Right atrium auricular region (tissue), 2 donors: ENCODE measurements at regions not wholly inside any gene's neighbourhood (a gene's known extent, or its start where the extent isn't known, plus 50 kb on each side); places are given as distances from the start of the nearest gene placed in this dataset.

Experiments used
- DNase-seq: peaks from one replicate; pipeline ENCODE4 v3.0.0-alpha.2; 2019; ENCODE audit warnings: low spot score
- H3K27ac ChIP-seq, 2 donors: fragments of 200-600 bp; sonication (generic); 1 replicate in 1 of 2; 2 replicates in 1 of 2; pipeline ENCODE4 v1.5.1; 2016 to 2019
- H3K27me3 ChIP-seq, 2 donors: fragments of 200-600 bp; sonication (generic); one replicate each; pipeline versions ENCODE4 v1.5.1 to v1.6.0; 2017 to 2019
- H3K36me3 ChIP-seq: fragments of 200-600 bp; sonication (generic); one replicate; pipeline ENCODE4 v1.5.1; 2016
- H3K4me1 ChIP-seq, 2 donors: fragments of 200-600 bp; sonication (generic); one replicate each; pipeline versions ENCODE4 v1.5.1 to v1.6.0; 2017 to 2019
- H3K4me3 ChIP-seq, 2 donors: fragments of 200-600 bp; sonication (generic); 1 replicate in 1 of 2; 2 replicates in 1 of 2; pipeline ENCODE4 v1.5.1; 2017 to 2019; ENCODE audit warnings: mild to moderate bottlenecking in 1 of 2, moderate library complexity in 1 of 2
- H3K9me3 ChIP-seq, 2 donors: fragments of 200-600 bp; sonication (generic); one replicate each; pipeline ENCODE4 v1.5.1; 2019
- CTCF ChIP-seq, 2 donors: fragments of 200-600 bp; sonication (generic); IDR thresholded peaks; one replicate each; pipeline ENCODE4 v1.5.1; 2019; ENCODE audit warnings: antibody characterized with exemption in 2 of 2

GRCh38 chr10:113430634-113431397 is 122.0 kb upstream of the HABP2 start:
- H3K4me1 ChIP-seq = peaks cover 0 to 3% of the 10 kb centered on the region in 2 donors
- H3K4me3 ChIP-seq = no peak overlapping the region
- DNase-seq = no peak
- H3K27me3 ChIP-seq = no peaks in the 10 kb centered on the region
- no peak for TF ChIP-seq CTCF (IDR thresholded peaks at IDR 0.05)
- H3K36me3 ChIP-seq = no peaks in the 10 kb centered on the region
- H3K27ac ChIP-seq = no peak overlapping the region
- no peaks in the 10 kb centered on the region for H3K9me3 ChIP-seq

- H3K27me3 ChIP-seq = no peaks in the 10 kb centered on the region
- DNase-seq = no peak
- no peaks in the 10 kb centered on the region for H3K36me3 ChIP-seq
- no peak overlapping the region for H3K27ac ChIP-seq
- no peak overlapping the region for H3K4me3 ChIP-seq
- H3K9me3 ChIP-seq = no peaks in the 10 kb centered on the region
- TF ChIP-seq CTCF (IDR thresholded peaks at IDR 0.05) = no peak
- no peaks in the 10 kb centered on the region for H3K4me1 ChIP-seq
Observed at GRCh38 chr10:113431398-113432160, 121.3 kb upstream of the HABP2 start.

- H3K27ac ChIP-seq = no peak overlapping the region
- no peak for DNase-seq
- H3K36me3 ChIP-seq = no peaks in the 10 kb centered on the region
- no peaks in the 10 kb centered on the region for H3K4me1 ChIP-seq
- H3K9me3 ChIP-seq = no peaks in the 10 kb centered on the region
- TF ChIP-seq CTCF (IDR thresholded peaks at IDR 0.05) = no peak
- no peak overlapping the region for H3K4me3 ChIP-seq
- H3K27me3 ChIP-seq = no peaks in the 10 kb centered on the region
Observed at GRCh38 chr10:113433711-113434110, 119.1 kb upstream of the HABP2 start.

- no peak for DNase-seq
- H3K9me3 ChIP-seq = no peaks in the 10 kb centered on the region
- no peak for TF ChIP-seq CTCF (IDR thresholded peaks at IDR 0.05)
- no peak overlapping the region for H3K27ac ChIP-seq
- no peaks in the 10 kb centered on the region for H3K27me3 ChIP-seq
- H3K4me3 ChIP-seq = no peak overlapping the region
- H3K4me1 ChIP-seq = no peaks in the 10 kb centered on the region
- H3K36me3 ChIP-seq = no peaks in the 10 kb centered on the region
Observed at GRCh38 chr10:113434315-113434714, 118.5 kb upstream of the HABP2 start.

- Histone ChIP-seq H3K4me1 (no peaks in the 10 kb centered on the region), H3K4me3 (no peak overlapping the region), H3K27me3 (no peaks in the 10 kb centered on the region), H3K36me3 (no peaks in the 10 kb centered on the region), H3K9me3 (no peaks in the 10 kb centered on the region), H3K27ac (no peak overlapping the region)
- no peak for DNase-seq
- no peak for TF ChIP-seq CTCF (IDR thresholded peaks at IDR 0.05)
Observed at GRCh38 chr10:113434950-113435349, 117.9 kb upstream of the HABP2 start.
